ENCODE measurements at regions not wholly inside any gene's neighbourhood (a gene's known extent, or its start where the extent isn't known, plus 50 kb on each side); places are given as distances from the start of the nearest gene placed in this dataset.

GRCh38 chr7:17019106-17019505, 137.3 kb upstream of the AGR3 start:
- no peak for DNase-seq
- Histone ChIP-seq H3K9me3 (ENCODE audit: control insufficient read depth, low read depth, low read length) (no peaks in the 10 kb centered on the region), H3K27ac (ENCODE audit: low read length) (no peak overlapping the region), H3K36me3 (ENCODE audit: control insufficient read depth, insufficient read depth, low read length) (no peaks in the 10 kb centered on the region), H3K4me3 (ENCODE audit: low read length) (no peak overlapping the region), H3K27me3 (ENCODE audit: control insufficient read depth, insufficient read depth, low read length) (no peaks in the 10 kb centered on the region), H3K4me1 (ENCODE audit: control insufficient read depth, insufficient read depth, low read length) (no peaks in the 10 kb centered on the region)
- WGBS (ENCODE audit: insufficient coverage, low lambda C conversion rate), result no CpG with 5 or more reads among the region's 2 CpGs

- Histone ChIP-seq H3K9me3 (ENCODE audit: control insufficient read depth, low read depth, low read length) (no peaks in the 10 kb centered on the region), H3K27me3 (ENCODE audit: control insufficient read depth, insufficient read depth, low read length) (no peaks in the 10 kb centered on the region), H3K36me3 (ENCODE audit: control insufficient read depth, insufficient read depth, low read length) (no peaks in the 10 kb centered on the region), H3K4me1 (ENCODE audit: control insufficient read depth, insufficient read depth, low read length) (no peaks in the 10 kb centered on the region), H3K4me3 (ENCODE audit: low read length) (no peak overlapping the region), H3K27ac (ENCODE audit: low read length) (no peak overlapping the region)
- DNase-seq, result peak in 1 of 2 donors; percentile 58
- 50% methylated on average over 1 of the region's 1 CpG for WGBS (ENCODE audit: insufficient coverage, low lambda C conversion rate)
Measured at GRCh38 chr7:17020250-17020649, 138.5 kb upstream of the AGR3 start.

GRCh38 chr7:17021205-17021604, 139.4 kb upstream of the AGR3 start:
- DNase-seq, result peak; percentile 43 to 65
- Histone ChIP-seq H3K9me3 (ENCODE audit: control insufficient read depth, low read depth, low read length) (no peaks in the 10 kb centered on the region), H3K27ac (ENCODE audit: low read length) (no peak overlapping the region), H3K4me1 (ENCODE audit: control insufficient read depth, insufficient read depth, low read length) (no peaks in the 10 kb centered on the region), H3K4me3 (ENCODE audit: low read length) (no peak overlapping the region), H3K27me3 (ENCODE audit: control insufficient read depth, insufficient read depth, low read length) (no peaks in the 10 kb centered on the region), H3K36me3 (ENCODE audit: control insufficient read depth, insufficient read depth, low read length) (no peaks in the 10 kb centered on the region)
- WGBS (ENCODE audit: insufficient coverage, low lambda C conversion rate), result no CpG with 5 or more reads among the region's 3 CpGs

- 90% methylated on average over 2 of the region's 3 CpGs for WGBS (ENCODE audit: insufficient coverage, low lambda C conversion rate)
- Histone ChIP-seq H3K27ac (ENCODE audit: low read length) (no peak overlapping the region), H3K4me3 (ENCODE audit: low read length) (no peak overlapping the region), H3K4me1 (ENCODE audit: control insufficient read depth, insufficient read depth, low read length) (no peaks in the 10 kb centered on the region), H3K27me3 (ENCODE audit: control insufficient read depth, insufficient read depth, low read length) (no peaks in the 10 kb centered on the region), H3K36me3 (ENCODE audit: control insufficient read depth, insufficient read depth, low read length) (no peaks in the 10 kb centered on the region), H3K9me3 (ENCODE audit: control insufficient read depth, low read depth, low read length) (no peaks in the 10 kb centered on the region)
- DNase-seq, result no peak
Measured at GRCh38 chr7:17022920-17023319, 141.1 kb upstream of the AGR3 start.

- Histone ChIP-seq H3K27ac (ENCODE audit: low read length) (no peak overlapping the region), H3K4me3 (ENCODE audit: low read length) (no peak overlapping the region), H3K36me3 (ENCODE audit: control insufficient read depth, insufficient read depth, low read length) (no peaks in the 10 kb centered on the region), H3K4me1 (ENCODE audit: control insufficient read depth, insufficient read depth, low read length) (no peaks in the 10 kb centered on the region), H3K9me3 (ENCODE audit: control insufficient read depth, low read depth, low read length) (no peaks in the 10 kb centered on the region), H3K27me3 (ENCODE audit: control insufficient read depth, insufficient read depth, low read length) (no peaks in the 10 kb centered on the region)
- WGBS (ENCODE audit: insufficient coverage, low lambda C conversion rate), result no CpG with 5 or more reads among the region's 3 CpGs
- no peak for DNase-seq
Measured at GRCh38 chr7:17026269-17026668, 144.5 kb upstream of the AGR3 start.

- Histone ChIP-seq H3K4me1 (ENCODE audit: control insufficient read depth, insufficient read depth, low read length) (no peaks in the 10 kb centered on the region), H3K27me3 (ENCODE audit: control insufficient read depth, insufficient read depth, low read length) (no peaks in the 10 kb centered on the region), H3K4me3 (ENCODE audit: low read length) (no peak overlapping the region), H3K27ac (ENCODE audit: low read length) (no peak overlapping the region), H3K36me3 (ENCODE audit: control insufficient read depth, insufficient read depth, low read length) (no peaks in the 10 kb centered on the region), H3K9me3 (ENCODE audit: control insufficient read depth, low read depth, low read length) (no peaks in the 10 kb centered on the region)
- no peak for DNase-seq
- WGBS (ENCODE audit: insufficient coverage, low lambda C conversion rate), result no CpG with 5 or more reads among the region's 4 CpGs
Measured at GRCh38 chr7:17027143-17027788, 145.5 kb upstream of the AGR3 start.

- no peaks in the 10 kb centered on the region for H3K4me1 ChIP-seq (ENCODE audit: control insufficient read depth, insufficient read depth, low read length)
- H3K9me3 ChIP-seq (ENCODE audit: control insufficient read depth, low read depth, low read length), result no peaks in the 10 kb centered on the region
- no peak overlapping the region for H3K27ac ChIP-seq (ENCODE audit: low read length)
- H3K36me3 ChIP-seq (ENCODE audit: control insufficient read depth, insufficient read depth, low read length), result no peaks in the 10 kb centered on the region
- DNase-seq, result no peak
- no peak overlapping the region for H3K4me3 ChIP-seq (ENCODE audit: low read length)
- no peaks in the 10 kb centered on the region for H3K27me3 ChIP-seq (ENCODE audit: control insufficient read depth, insufficient read depth, low read length)
- no CpG with 5 or more reads among the region's 1 CpG for WGBS (ENCODE audit: insufficient coverage, low lambda C conversion rate)
Measured at GRCh38 chr7:17027789-17028152, 146.0 kb upstream of the AGR3 start.

GRCh38 chr7:17029150-17029549, 147.4 kb upstream of the AGR3 start:
- no peaks in the 10 kb centered on the region for H3K9me3 ChIP-seq (ENCODE audit: control insufficient read depth, low read depth, low read length)
- no peak overlapping the region for H3K4me3 ChIP-seq (ENCODE audit: low read length)
- no peak for DNase-seq
- no peak overlapping the region for H3K27ac ChIP-seq (ENCODE audit: low read length)
- no peaks in the 10 kb centered on the region for H3K36me3 ChIP-seq (ENCODE audit: control insufficient read depth, insufficient read depth, low read length)
- H3K27me3 ChIP-seq (ENCODE audit: control insufficient read depth, insufficient read depth, low read length), result no peaks in the 10 kb centered on the region
- 100% methylated on average over 2 of the region's 3 CpGs for WGBS (ENCODE audit: insufficient coverage, low lambda C conversion rate)
- no peaks in the 10 kb centered on the region for H3K4me1 ChIP-seq (ENCODE audit: control insufficient read depth, insufficient read depth, low read length)

- H3K27me3 ChIP-seq (ENCODE audit: control insufficient read depth, insufficient read depth, low read length), result no peaks in the 10 kb centered on the region
- H3K9me3 ChIP-seq (ENCODE audit: control insufficient read depth, low read depth, low read length), result no peaks in the 10 kb centered on the region
- no peaks in the 10 kb centered on the region for H3K36me3 ChIP-seq (ENCODE audit: control insufficient read depth, insufficient read depth, low read length)
- no peak for DNase-seq
- no peak overlapping the region for H3K27ac ChIP-seq (ENCODE audit: low read length)
- H3K4me3 ChIP-seq (ENCODE audit: low read length), result no peak overlapping the region
- no CpG with 5 or more reads among the region's 2 CpGs for WGBS (ENCODE audit: insufficient coverage, low lambda C conversion rate)
- H3K4me1 ChIP-seq (ENCODE audit: control insufficient read depth, insufficient read depth, low read length), result no peaks in the 10 kb centered on the region
Measured at GRCh38 chr7:17030559-17030958, 148.8 kb upstream of the AGR3 start.

GRCh38 chr7:17031906-17032551, 150.2 kb upstream of the AGR3 start:
- Histone ChIP-seq H3K36me3 (ENCODE audit: control insufficient read depth, insufficient read depth, low read length) (no peaks in the 10 kb centered on the region), H3K27ac (ENCODE audit: low read length) (no peak overlapping the region), H3K4me1 (ENCODE audit: control insufficient read depth, insufficient read depth, low read length) (no peaks in the 10 kb centered on the region), H3K27me3 (ENCODE audit: control insufficient read depth, insufficient read depth, low read length) (no peaks in the 10 kb centered on the region), H3K9me3 (ENCODE audit: control insufficient read depth, low read depth, low read length) (no peaks in the 10 kb centered on the region), H3K4me3 (ENCODE audit: low read length) (no peak overlapping the region)
- DNase-seq, result peak in 1 of 2 donors; percentile 4
- WGBS (ENCODE audit: insufficient coverage, low lambda C conversion rate), result no CpG with 5 or more reads among the region's 1 CpG

GRCh38 chr7:17033245-17033644, 151.5 kb upstream of the AGR3 start:
- DNase-seq, result no peak

More at GRCh38 chr7:17033245-17033644, 151.5 kb upstream of the AGR3 start:
- Histone ChIP-seq H3K4me3 (ENCODE audit: low read length) (no peak overlapping the region), H3K36me3 (ENCODE audit: control insufficient read depth, insufficient read depth, low read length) (no peaks in the 10 kb centered on the region), H3K9me3 (ENCODE audit: control insufficient read depth, low read depth, low read length) (no peaks in the 10 kb centered on the region), H3K27me3 (ENCODE audit: control insufficient read depth, insufficient read depth, low read length) (no peaks in the 10 kb centered on the region), H3K4me1 (ENCODE audit: control insufficient read depth, insufficient read depth, low read length) (peaks cover 4% of the 10 kb centered on the region), H3K27ac (ENCODE audit: low read length) (no peak overlapping the region)
- WGBS (ENCODE audit: insufficient coverage, low lambda C conversion rate), result no CpG with 5 or more reads among the region's 4 CpGs

All from large intestine (tissue), 3 donors.